Fibroblast of the aortic adventitia (primary cell): ENCODE measurements at regions not wholly inside any gene's neighbourhood (a gene's known extent, or its start where the extent isn't known, plus 50 kb on each side); places are given as distances from the start of the nearest gene placed in this dataset.
A peak's percentile ranks its signal among the peaks of the same experiment; 100 is the strongest.

Source experiments
- DNase-seq: peaks from one replicate; pipeline ENCODE4 v3.0.0-alpha.2; 2010; ENCODE audit warnings: low read depth
- H3K4me3 ChIP-seq: 2 replicates; pipeline ENCODE4 v1.5.1; 2011; ENCODE audit warnings: low read depth, mild to moderate bottlenecking, control low read depth, low read length, moderate library complexity
- TF ChIP-seq, protein P1 (sequence below): IDR thresholded peaks from 2 replicates; pipeline ENCODE4 v1.5.1; 2011; ENCODE audit warnings: mild to moderate bottlenecking, low read length, control low read depth, inconsistent platforms; ENCODE audit not compliant: insufficient read depth

DNA sequence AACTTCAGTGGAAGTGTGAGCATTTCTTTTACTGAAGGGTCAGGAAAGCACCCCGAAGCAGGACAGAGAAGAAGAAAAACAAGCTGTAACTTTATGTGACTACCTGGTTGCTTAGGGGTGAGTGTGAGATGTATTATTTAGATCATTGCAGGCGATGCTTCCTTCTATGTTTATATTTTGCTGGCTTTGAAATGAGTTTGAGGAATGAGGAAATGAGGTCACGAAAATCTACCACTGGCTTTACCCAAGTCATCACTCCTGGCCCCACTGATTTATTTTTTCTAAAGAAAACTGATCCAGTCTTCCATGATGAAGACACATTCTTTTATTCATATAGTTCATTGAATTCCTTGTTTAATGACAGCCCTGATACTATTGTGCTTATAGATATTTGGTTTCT is 716.6 kb upstream of the FZD8 start:
- no peak overlapping the region for H3K4me3 ChIP-seq
- TF ChIP-seq, protein P1, sequence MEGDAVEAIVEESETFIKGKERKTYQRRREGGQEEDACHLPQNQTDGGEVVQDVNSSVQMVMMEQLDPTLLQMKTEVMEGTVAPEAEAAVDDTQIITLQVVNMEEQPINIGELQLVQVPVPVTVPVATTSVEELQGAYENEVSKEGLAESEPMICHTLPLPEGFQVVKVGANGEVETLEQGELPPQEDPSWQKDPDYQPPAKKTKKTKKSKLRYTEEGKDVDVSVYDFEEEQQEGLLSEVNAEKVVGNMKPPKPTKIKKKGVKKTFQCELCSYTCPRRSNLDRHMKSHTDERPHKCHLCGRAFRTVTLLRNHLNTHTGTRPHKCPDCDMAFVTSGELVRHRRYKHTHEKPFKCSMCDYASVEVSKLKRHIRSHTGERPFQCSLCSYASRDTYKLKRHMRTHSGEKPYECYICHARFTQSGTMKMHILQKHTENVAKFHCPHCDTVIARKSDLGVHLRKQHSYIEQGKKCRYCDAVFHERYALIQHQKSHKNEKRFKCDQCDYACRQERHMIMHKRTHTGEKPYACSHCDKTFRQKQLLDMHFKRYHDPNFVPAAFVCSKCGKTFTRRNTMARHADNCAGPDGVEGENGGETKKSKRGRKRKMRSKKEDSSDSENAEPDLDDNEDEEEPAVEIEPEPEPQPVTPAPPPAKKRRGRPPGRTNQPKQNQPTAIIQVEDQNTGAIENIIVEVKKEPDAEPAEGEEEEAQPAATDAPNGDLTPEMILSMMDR, result no peak
- no peak for DNase-seq

DNA sequence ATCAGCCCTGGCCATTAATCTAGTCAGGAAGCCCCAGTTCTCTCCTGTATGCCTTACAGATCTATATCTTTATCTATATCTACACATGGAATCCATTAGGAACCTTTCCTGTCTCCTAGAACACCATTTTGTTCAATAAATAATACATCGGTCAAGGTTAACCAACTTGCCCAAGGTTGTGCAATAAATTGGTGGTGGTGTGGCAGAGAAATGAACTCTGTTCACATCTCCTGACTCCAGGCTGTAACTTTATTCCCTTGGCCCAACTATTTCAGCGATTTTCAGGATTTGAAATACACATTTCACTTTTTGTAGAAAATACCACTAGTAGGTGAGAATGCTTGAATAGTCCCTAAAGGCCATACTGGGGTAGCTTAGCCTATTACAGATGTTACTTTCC is 712.5 kb upstream of the FZD8 start:
- TF ChIP-seq, protein P1, result no peak
- H3K4me3 ChIP-seq, result no peak overlapping the region
- no peak for DNase-seq

DNA sequence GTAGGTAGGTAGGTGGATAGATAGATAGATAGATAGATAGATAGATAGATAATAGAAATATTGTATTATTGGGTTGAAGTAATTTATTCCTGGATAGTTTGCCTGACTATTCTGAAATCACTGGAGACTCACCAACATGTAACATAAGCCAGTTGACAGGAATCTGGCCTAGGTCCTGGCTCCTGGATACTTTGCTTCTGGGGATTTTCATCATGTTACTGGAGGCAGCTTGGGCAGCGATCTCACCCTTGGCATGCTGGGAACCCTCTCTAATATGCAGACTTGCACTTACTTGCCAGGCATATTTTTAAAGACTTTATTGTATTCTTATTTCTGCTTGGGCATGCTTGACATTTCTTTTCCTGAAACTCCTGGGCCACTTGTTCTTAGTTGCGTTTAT is 709.1 kb upstream of the FZD8 start:
- no peak overlapping the region for H3K4me3 ChIP-seq
- TF ChIP-seq, protein P1, result no peak
- peak; percentile 78 for DNase-seq

DNA sequence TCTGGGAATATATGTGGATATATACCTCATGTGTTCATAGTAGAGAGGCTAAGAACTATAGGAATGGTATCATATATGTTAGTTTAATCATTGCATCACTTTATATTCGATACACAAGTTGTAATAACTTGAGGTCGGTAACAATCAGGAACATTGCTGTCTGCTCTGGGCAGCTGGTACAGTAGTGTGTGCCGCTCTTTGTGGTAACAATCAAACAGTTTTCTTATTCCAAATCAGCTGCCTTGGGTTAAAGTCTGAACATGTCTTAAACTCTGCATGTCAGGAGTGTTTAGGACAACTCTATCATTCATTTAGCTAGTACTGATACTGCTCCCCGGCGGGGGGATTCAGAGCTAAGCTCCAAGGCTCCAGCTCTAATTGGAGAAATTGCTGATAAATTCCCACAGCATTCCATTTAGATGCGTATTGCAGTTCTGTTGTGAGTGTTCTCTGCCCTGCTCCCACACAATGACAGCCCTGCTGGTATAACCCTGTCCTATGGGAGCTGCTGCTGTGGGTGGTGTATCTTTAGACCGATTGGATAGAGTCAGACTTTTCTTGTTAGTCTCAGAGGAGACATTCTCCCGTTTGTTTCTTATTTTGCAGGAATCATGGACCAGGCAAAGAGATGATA is 707.5 kb upstream of the FZD8 start:
- peak; percentile 86 for DNase-seq
- H3K4me3 ChIP-seq, result no peak overlapping the region

DNA sequence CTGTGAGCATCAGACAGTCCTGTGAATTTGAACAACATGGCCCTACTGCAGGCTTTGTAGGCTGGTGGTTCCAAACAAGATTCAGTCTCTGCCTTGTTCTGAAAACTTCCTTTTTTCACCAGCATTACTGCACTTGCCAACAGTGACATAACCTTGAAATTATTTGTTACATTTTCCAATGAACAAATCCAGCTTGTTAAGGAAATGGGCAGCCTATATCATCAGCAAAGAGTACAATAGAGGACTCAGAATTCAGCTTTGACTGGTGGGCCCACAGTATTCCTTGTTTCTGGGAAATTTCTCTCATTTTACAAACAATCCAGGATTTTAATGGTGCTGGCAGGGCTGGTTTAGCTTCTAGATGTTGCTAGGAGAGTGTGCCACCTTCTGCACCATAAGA is 703.7 kb upstream of the FZD8 start:
- TF ChIP-seq, protein P1, result no peak
- no peak overlapping the region for H3K4me3 ChIP-seq
- peak; percentile 63 for DNase-seq

More for the DNA sequence above, 707.5 kb upstream of the FZD8 start:
- TF ChIP-seq, protein P1, result peak; percentile 1

DNA sequence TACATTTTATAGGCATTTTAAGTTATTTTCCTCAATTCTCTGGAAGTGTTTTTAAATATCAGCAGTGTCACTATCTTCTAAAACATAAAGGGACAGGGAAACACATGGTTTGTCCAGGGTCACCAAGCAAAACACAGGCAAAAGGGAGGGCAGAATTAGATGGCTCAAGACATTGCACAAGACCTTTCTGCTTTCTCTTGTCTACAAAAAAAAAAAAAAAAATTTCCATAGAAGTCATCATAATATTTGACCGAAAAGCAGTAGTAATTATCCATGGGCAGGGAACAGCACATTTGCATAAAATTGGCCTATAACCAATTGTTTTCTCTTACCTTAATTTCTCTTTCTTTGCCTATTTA is 703.1 kb upstream of the FZD8 start:
- H3K4me3 ChIP-seq, result no peak overlapping the region
- TF ChIP-seq, protein P1, result no peak
- no peak for DNase-seq
